HepG2 (cell line): ENCODE measurements at regions not wholly inside any gene's neighbourhood (a gene's known extent, or its start where the extent isn't known, plus 50 kb on each side); places are given as distances from the start of the nearest gene placed in this dataset.

ENCODE experiments used
- ATAC-seq: fragments of 200-7000 bp; cut with Tn5 transposase; 3 replicates; pipeline ENCODE4 v1.9.1; 2020; ENCODE audit warnings: mild to moderate bottlenecking, moderate library complexity
- BruUV-seq: library from RNA; stranded (reverse); fragments of 400-500 nt; replicated peaks from 2 replicates; lab custom pipeline; 2021; lab: Mats Ljungman, UMichigan
- CTCF ChIA-PET: fragments of 300-600 bp; formaldehyde crosslinking; extraction: SDS; loops from one replicate; lab custom pipeline; 2021; ENCODE audit warnings: low total read pairs, inconsistent platforms, low intra/inter-chr PET ratio; lab: Yijun Ruan, JAX
- POLR2A ChIA-PET: fragments of 350-600 bp; sonication (Branson Sonifier 250); formaldehyde crosslinking; loops from one replicate; lab custom pipeline; 2020; ENCODE audit warnings: antibody characterized with exemption, inconsistent platforms; lab: Yijun Ruan, JAX
- DNase-seq: peaks from one replicate; pipeline ENCODE4 v3.0.0-alpha.2; 2015; ENCODE audit warnings: low spot score
- FAIRE-seq: peaks from 3 replicates; lab custom pipeline; 2011; peaks lifted over from hg19 to GRCh38; lab: Jason Lieb, UNC
- H2AFZ ChIP-seq: one replicate; pipeline ENCODE4 v1.6.1; 2011; ENCODE audit warnings: low read length, inconsistent platforms
- H3K27ac ChIP-seq: fragments of 300-600 bp; 3 replicates; pipeline ENCODE4 v1.8.0; 2011; ENCODE audit warnings: mixed run types, mild to moderate bottlenecking, mixed read lengths, low read length, inconsistent platforms; ENCODE audit not compliant: insufficient read depth; ENCODE audit errors: extremely low read length
- H3K27me3 ChIP-seq, 2 experiments: fragments of 200-600 bp in 1 of 2; 2 replicates in 1 of 2; 3 replicates in 1 of 2; pipeline versions ENCODE4 v1.6.0 to v1.8.0; 2011; ENCODE audit warnings: low read length in 2 of 2, mild to moderate bottlenecking in 2 of 2, moderate library complexity in 2 of 2, inconsistent platforms in 1 of 2; ENCODE audit not compliant: insufficient read depth in 2 of 2, control insufficient read depth in 1 of 2
- H3K36me3 ChIP-seq, 2 experiments: fragments of 200-600 bp in 1 of 2; replicated peaks in 1 of 2; 2 replicates in 1 of 2; 3 replicates in 1 of 2; pipeline versions ENCODE4 v1.5.1 to v1.8.0; 2011; ENCODE audit warnings: low read length in 2 of 2, inconsistent platforms in 1 of 2; ENCODE audit not compliant: insufficient read depth in 2 of 2, control insufficient read depth in 1 of 2
- H3K4me1 ChIP-seq: 2 replicates; pipeline ENCODE4 v1.5.1; 2012; ENCODE audit warnings: low read length, inconsistent platforms; ENCODE audit not compliant: insufficient read depth
- H3K4me2 ChIP-seq: 2 replicates; pipeline ENCODE4 v1.6.0; 2011; ENCODE audit warnings: low read depth, low read length, inconsistent platforms
- H3K4me3 ChIP-seq, 3 experiments: fragments of 200-600 bp in 1 of 3; sonication (generic), shearing (Covaris generic) in 1 of 3; replicated peaks in 1 of 3; 2 replicates each; pipeline ENCODE4 v1.5.1; 2011 to 2016; ENCODE audit warnings: low read length in 3 of 3, inconsistent platforms in 2 of 3, low read depth in 2 of 3, mild to moderate bottlenecking in 2 of 3, control low read depth in 1 of 3, mixed read lengths in 1 of 3; ENCODE audit not compliant: insufficient read depth in 1 of 3
- H3K79me2 ChIP-seq: one replicate; pipeline ENCODE4 v1.6.1; 2011; ENCODE audit warnings: low read length, inconsistent platforms; ENCODE audit not compliant: insufficient read depth
- H3K9ac ChIP-seq: 2 replicates; pipeline ENCODE4 v1.6.0; 2011; ENCODE audit warnings: mild to moderate bottlenecking, low read depth, low read length, inconsistent platforms; ENCODE audit not compliant: insufficient read depth
- H3K9me3 ChIP-seq: 2 replicates; pipeline ENCODE4 v1.5.1; 2012; ENCODE audit warnings: mild to moderate bottlenecking, low read length
- H4K20me1 ChIP-seq: 2 replicates; pipeline ENCODE4 v1.6.0; 2011; ENCODE audit warnings: inconsistent platforms, mild to moderate bottlenecking, low read length, moderate library complexity; ENCODE audit not compliant: insufficient read depth
- HHEX ChIP-seq: IDR thresholded peaks from 2 replicates; pipeline ENCODE4 v1.6.1; 2016; ENCODE audit warnings: control low read depth
- MED8 ChIP-seq: sonication (generic); formaldehyde crosslinking; IDR thresholded peaks from 2 replicates; pipeline ENCODE4 v1.8.1; 2023; ENCODE audit warnings: mild to moderate bottlenecking, missing genetic modification reagents; ENCODE audit not compliant: insufficient replicate concordance
- PREB ChIP-seq: sonication (generic); formaldehyde crosslinking; IDR thresholded peaks from 2 replicates; pipeline ENCODE4 v1.4.0; 2020; ENCODE audit warnings: missing genetic modification reagents
- SOX13 ChIP-seq, 3 experiments: fragments of 450-650 bp in 1 of 3; sonication (generic) in 1 of 3; formaldehyde crosslinking in 1 of 3; IDR thresholded peaks in 2 of 3; conservative IDR thresholded peaks in 1 of 3; 2 replicates each; pipeline versions ENCODE4 v1.5.0 to v1.6.1; 2016 to 2020; ENCODE audit warnings: antibody characterized with exemption in 1 of 3, mild to moderate bottlenecking in 1 of 3, missing compliant biosample characterization in 1 of 3, missing genetic modification reagents in 1 of 3, moderate library complexity in 1 of 3
- TEAD3 ChIP-seq: optimal IDR thresholded peaks from 2 replicates; pipeline ENCODE3; 2016; ENCODE audit warnings: borderline replicate concordance
- ZBTB7A ChIP-seq: sonication (generic); formaldehyde crosslinking; IDR thresholded peaks from 2 replicates; pipeline ENCODE4 v1.8.0; 2022; ENCODE audit warnings: mild to moderate bottlenecking, missing genetic modification reagents
- ZFP36L1 ChIP-seq: sonication (generic); formaldehyde crosslinking; IDR thresholded peaks from 2 replicates; pipeline ENCODE4 v1.8.0; 2022; ENCODE audit warnings: mild to moderate bottlenecking, missing genetic modification reagents, moderate library complexity
- ZNF224 ChIP-seq: sonication (generic); formaldehyde crosslinking; IDR thresholded peaks from 2 replicates; pipeline ENCODE4 v1.5.0; 2020; ENCODE audit warnings: mild to moderate bottlenecking, missing genetic modification reagents
- ZNF282 ChIP-seq: fragments of 450-650 bp; IDR thresholded peaks from 2 replicates; pipeline ENCODE4 v1.6.1; 2018; ENCODE audit not compliant: partially characterized antibody
- ZNF367 ChIP-seq: sonication (generic); formaldehyde crosslinking; IDR thresholded peaks from 2 replicates; pipeline ENCODE4 v1.4.0; 2020; ENCODE audit warnings: missing genetic modification reagents, borderline replicate concordance
- ZNF570 ChIP-seq: sonication (generic); formaldehyde crosslinking; IDR thresholded peaks from 2 replicates; pipeline ENCODE4 v1.4.0; 2020; ENCODE audit warnings: mild to moderate bottlenecking, missing genetic modification reagents, borderline replicate concordance
- ZNF749 ChIP-seq: sonication (generic); formaldehyde crosslinking; IDR thresholded peaks from 2 replicates; pipeline ENCODE4 v1.8.0; 2022; ENCODE audit warnings: mild to moderate bottlenecking, missing genetic modification reagents, moderate library complexity, borderline replicate concordance
- ZNF75D ChIP-seq: sonication (generic); formaldehyde crosslinking; IDR thresholded peaks from 2 replicates; pipeline ENCODE4 v1.8.1; 2023; ENCODE audit warnings: missing genetic modification reagents, mild to moderate bottlenecking, borderline replicate concordance
- ZSCAN29 ChIP-seq: sonication (generic); formaldehyde crosslinking; conservative IDR thresholded peaks from 2 replicates; pipeline ENCODE4 v1.4.0; 2020; ENCODE audit warnings: mild to moderate bottlenecking, missing genetic modification reagents
- WGBS: methylation state at CpG from one replicate; pipeline ENCODE4 v1.1.6; 2017; ENCODE audit warnings: low lambda C conversion rate; 5-methylcytosine and 5-hydroxymethylcytosine counted together
- in situ Hi-C: cut with HindIII; loops from 2 replicates; pipeline ENCODE4 v1.10.0; 2017; ENCODE audit warnings: low pct_unique_long_range_greater_than_20kb; ENCODE audit not compliant: extremely low pct_ligation_motif_present
- intact Hi-C: fragments of 100-400 bp; cut with micrococcal nuclease; formaldehyde crosslinking; loops from one replicate; pipeline ENCODE4 v1.10.0; 2022; ENCODE audit not compliant: unreplicated experiment

GRCh38 chr11:115104851-115105453 is 399.3 kb downstream of the CADM1 start:
- intact Hi-C loops: loop anchor here (10.0 kb wide), 2 partner anchors 330 to 1540 kb away; no protein-coding TSS in a partner anchor
- peaks cover 0 to 10% of the 10 kb centered on the region in 2 experiments; a peak in 2 of 5 replicates for H3K27me3 ChIP-seq
- H2AFZ ChIP-seq: no peak overlapping the region
- H4K20me1 ChIP-seq: no peaks in the 10 kb centered on the region
- H3K4me1 ChIP-seq: no peaks in the 10 kb centered on the region
- no peak overlapping the region for H3K9ac ChIP-seq
- no peaks in the 10 kb centered on the region for H3K79me2 ChIP-seq
- no peaks in the 10 kb centered on the region for H3K9me3 ChIP-seq
- DNase-seq (no peak), ATAC-seq (no peak), FAIRE-seq (no peak)
- H3K36me3 ChIP-seq: no peaks in the 10 kb centered on the region
- ChIA-PET POLR2A (no interaction called here), CTCF (no interaction called here)
- BruUV-seq: no TSS peak
- no peak overlapping the region for H3K4me2 ChIP-seq
- TF ChIP-seq ZNF75D (no peak), SOX13 (IDR thresholded peaks at IDR 0.05) (no peak), SOX13 (CRISPR knock-in tag; conservative IDR thresholded peaks at IDR 0.05 in 1 of 2, IDR thresholded peaks at IDR 0.05 in 1 of 2) (no peak), ZNF282 (no peak)
- 7% methylated on average over 9 of the region's 9 CpGs for WGBS
- H3K27ac ChIP-seq: no peak overlapping the region
- in situ Hi-C loops: loop anchor here (25.0 kb wide), 1 partner anchor 318 kb away; no protein-coding TSS in a partner anchor
- H3K4me3 ChIP-seq: no peak overlapping the region

- WGBS: 10% methylated on average over 5 of the region's 5 CpGs
- no peak overlapping the region for H3K27ac ChIP-seq
- peaks cover 2 to 7% of the 10 kb centered on the region in 2 experiments; a peak in 2 of 5 replicates for H3K27me3 ChIP-seq
- no peaks in the 10 kb centered on the region for H3K36me3 ChIP-seq
- H3K9me3 ChIP-seq: no peaks in the 10 kb centered on the region
- H2AFZ ChIP-seq: no peak overlapping the region
- H3K4me3 ChIP-seq: no peak overlapping the region
- in situ Hi-C loops (loop anchor here (25.0 kb wide), 1 partner anchor 324 kb away; no protein-coding TSS in a partner anchor), intact Hi-C loops (no loop called here)
- H3K4me1 ChIP-seq: no peaks in the 10 kb centered on the region
- BruUV-seq: no TSS peak
- POLR2A ChIA-PET: no interaction called here
- CTCF ChIA-PET: no interaction called here
- no peak for DNase-seq
- no peaks in the 10 kb centered on the region for H4K20me1 ChIP-seq
- H3K79me2 ChIP-seq: no peaks in the 10 kb centered on the region
- no peak for FAIRE-seq
- H3K4me2 ChIP-seq: no peak overlapping the region
- no peak for ATAC-seq
- no peak overlapping the region for H3K9ac ChIP-seq
- no peak for TF ChIP-seq PREB (CRISPR knock-in tag)
- TF ChIP-seq ZBTB7A (CRISPR knock-in tag): no peak
- no peak for TF ChIP-seq ZNF224
- no peak for TF ChIP-seq ZFP36L1
- no peak for TF ChIP-seq MED8 (CRISPR knock-in tag)
- TF ChIP-seq ZNF367 (CRISPR knock-in tag): no peak
- TF ChIP-seq TEAD3 (CRISPR knock-in tag): no peak
- TF ChIP-seq ZNF749: no peak
- no peak for TF ChIP-seq ZNF570 (CRISPR knock-in tag)
- no peak for TF ChIP-seq ZSCAN29
- no peak for TF ChIP-seq HHEX (CRISPR knock-in tag)
Observed at GRCh38 chr11:115111066-115111465, 393.1 kb downstream of the CADM1 start.
